K562 (cell line): ENCODE measurements at regions not wholly inside any gene's neighbourhood (a gene's known extent, or its start where the extent isn't known, plus 50 kb on each side); places are given as distances from the start of the nearest gene placed in this dataset.
A peak's percentile ranks its signal among the peaks of the same experiment; 100 is the strongest.

ENCODE experiments used
- BRD9 ChIP-seq: fragments of 450-650 bp; IDR thresholded peaks from 2 replicates; pipeline ENCODE4 v1.6.1; 2018; ENCODE audit warnings: low read depth; ENCODE audit not compliant: partially characterized antibody
- CEBPZ ChIP-seq: fragments of 150-350 bp; IDR thresholded peaks from 2 replicates; pipeline ENCODE4 v1.6.1; 2014; ENCODE audit warnings: low read depth, mild to moderate bottlenecking, low read length, borderline replicate concordance
- ELK3 ChIP-seq: fragments of 450-650 bp; formaldehyde crosslinking; IDR thresholded peaks from 2 replicates; pipeline ENCODE4 v1.4.0; 2020; ENCODE audit warnings: mild to moderate bottlenecking
- EP300 ChIP-seq: IDR thresholded peaks from 2 replicates; pipeline ENCODE4 v1.6.1; 2012; ENCODE audit warnings: low read length, improper control_type of control experiment
- ETV1 ChIP-seq: fragments of 450-650 bp; conservative IDR thresholded peaks from 2 replicates; pipeline ENCODE4 v1.6.1; 2016; ENCODE audit warnings: missing genetic modification characterization, control low read depth, low read depth, missing compliant biosample characterization
- FOXA1 ChIP-seq: fragments of 450-650 bp; IDR thresholded peaks from 2 replicates; pipeline ENCODE4 v1.6.1; 2016; ENCODE audit warnings: mild to moderate bottlenecking, borderline replicate concordance
- GABPB1 ChIP-seq: sonication (generic); formaldehyde crosslinking; IDR thresholded peaks from 2 replicates; pipeline ENCODE4 v1.8.0; 2022; ENCODE audit warnings: mild to moderate bottlenecking, missing genetic modification reagents
- GTF2A2 ChIP-seq: IDR thresholded peaks from 2 replicates; pipeline ENCODE4 v1.6.1; 2016; ENCODE audit warnings: mild to moderate bottlenecking, missing genetic modification characterization, missing compliant biosample characterization
- HEY1 ChIP-seq: fragments of 250-450 bp; sonication (Bioruptor Pico); IDR thresholded peaks from 2 replicates; pipeline ENCODE4 v1.5.0; 2020; ENCODE audit warnings: mild to moderate bottlenecking, moderate library complexity, borderline replicate concordance
- HNRNPH1 ChIP-seq: fragments of 200-400 bp; formaldehyde crosslinking; optimal IDR thresholded peaks from 2 replicates; pipeline ENCODE3; 2017; ENCODE audit warnings: low read depth, mild to moderate bottlenecking, low read length, moderate library complexity
- PHB2 ChIP-seq: fragments of 450-650 bp; IDR thresholded peaks from 2 replicates; pipeline ENCODE4 v1.6.1; 2017; ENCODE audit warnings: low read depth
- PML ChIP-seq: IDR thresholded peaks from 2 replicates; pipeline ENCODE4 v1.6.1; 2012; ENCODE audit warnings: low read length, inconsistent platforms
- POLR2AphosphoS5 ChIP-seq: IDR thresholded peaks from 2 replicates; pipeline ENCODE4 v1.6.1; 2011; ENCODE audit warnings: mild to moderate bottlenecking, low read depth, low read length, moderate library complexity; ENCODE audit not compliant: control insufficient read depth, insufficient read depth
- PTBP1 ChIP-seq: fragments of 200-400 bp; formaldehyde crosslinking; IDR thresholded peaks from 2 replicates; pipeline ENCODE4 v1.6.1; 2017; ENCODE audit warnings: low read depth, low read length
- TAF9B ChIP-seq: fragments of 450-650 bp; IDR thresholded peaks from 2 replicates; pipeline ENCODE4 v1.6.1; 2018; ENCODE audit warnings: mild to moderate bottlenecking; ENCODE audit not compliant: partially characterized antibody
- TBP ChIP-seq: optimal IDR thresholded peaks from 2 replicates; pipeline ENCODE3; 2011; ENCODE audit warnings: low read depth, low read length, improper control_type of control experiment
- ZNF318 ChIP-seq, 2 experiments: fragments of 450-650 bp; IDR thresholded peaks; 2 replicates each; pipeline ENCODE4 v1.6.1; 2016; ENCODE audit warnings: mild to moderate bottlenecking in 2 of 2, borderline replicate concordance in 1 of 2, low read depth in 1 of 2, moderate library complexity in 1 of 2
- ZNF717 ChIP-seq: fragments of 250-450 bp; sonication (Bioruptor Pico); IDR thresholded peaks from 2 replicates; pipeline ENCODE4 v1.5.0; 2021

- TF ChIP-seq ZNF318 (IDR thresholded peaks at IDR 0.05; ENCODE audit: borderline replicate concordance in 1 of 2, low read depth in 1 of 2) (no peak), PML (no peak), GABPB1 (CRISPR knock-in tag) (no peak), FOXA1 (no peak), HEY1 (CRISPR knock-in tag) (no peak), TBP (no peak), BRD9 (peak; percentile 60), TAF9B (peak; percentile 2), ZNF717 (CRISPR knock-in tag) (no peak), ETV1 (tag) (no peak), PHB2 (no peak; the same call in 1 of the 2 replicates), EP300 (no peak; the same call in 1 of the 2 replicates), HNRNPH1 (no peak), CEBPZ (no peak), PTBP1 (no peak), GTF2A2 (tag) (no peak), ELK3 (CRISPR knock-in tag) (no peak), POLR2AphosphoS5 (no peak)
These were observed 102.3 kb upstream of the MTPN start (continued) for GRCh38 chr7:136079478-136079892.
